Choroid plexus epithelial cell (primary cell): ENCODE measurements at regions not wholly inside any gene's neighbourhood (a gene's known extent, or its start where the extent isn't known, plus 50 kb on each side); places are given as distances from the start of the nearest gene placed in this dataset.

Source experiments
- DNase-seq: peaks from one replicate; pipeline ENCODE4 v3.0.0-alpha.2; 2010; ENCODE audit warnings: low read depth
- H3K4me3 ChIP-seq: 2 replicates; pipeline ENCODE4 v1.5.1; 2011; ENCODE audit warnings: low read depth, mild to moderate bottlenecking, control low read depth, low read length, moderate library complexity
- TF ChIP-seq, protein P1 (sequence below): conservative IDR thresholded peaks from 2 replicates; pipeline ENCODE4 v1.5.1; 2011; ENCODE audit warnings: low read depth, mild to moderate bottlenecking, control low read depth, inconsistent platforms, low read length, moderate library complexity

DNA sequence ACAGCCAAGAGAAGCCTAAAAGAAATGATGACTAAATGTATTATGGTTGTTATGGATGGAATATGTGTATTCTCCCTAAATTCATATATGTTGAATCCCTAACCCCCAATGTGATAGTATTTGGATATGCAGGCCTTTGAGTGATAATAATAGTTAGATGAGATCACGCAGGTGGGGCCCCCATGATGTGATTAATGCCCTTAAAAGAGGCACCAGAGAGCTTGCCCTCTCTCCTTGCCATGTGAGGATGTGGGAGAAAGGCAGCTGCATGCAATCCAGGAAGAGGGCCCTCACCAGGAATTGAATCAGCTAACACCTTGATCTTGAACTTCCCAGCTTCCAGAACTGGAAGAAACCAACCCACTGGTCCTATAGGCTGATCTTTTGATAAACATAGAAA lies 190.6 kb upstream of the TCF21 start:
- no peak for DNase-seq
- TF ChIP-seq, protein P1, sequence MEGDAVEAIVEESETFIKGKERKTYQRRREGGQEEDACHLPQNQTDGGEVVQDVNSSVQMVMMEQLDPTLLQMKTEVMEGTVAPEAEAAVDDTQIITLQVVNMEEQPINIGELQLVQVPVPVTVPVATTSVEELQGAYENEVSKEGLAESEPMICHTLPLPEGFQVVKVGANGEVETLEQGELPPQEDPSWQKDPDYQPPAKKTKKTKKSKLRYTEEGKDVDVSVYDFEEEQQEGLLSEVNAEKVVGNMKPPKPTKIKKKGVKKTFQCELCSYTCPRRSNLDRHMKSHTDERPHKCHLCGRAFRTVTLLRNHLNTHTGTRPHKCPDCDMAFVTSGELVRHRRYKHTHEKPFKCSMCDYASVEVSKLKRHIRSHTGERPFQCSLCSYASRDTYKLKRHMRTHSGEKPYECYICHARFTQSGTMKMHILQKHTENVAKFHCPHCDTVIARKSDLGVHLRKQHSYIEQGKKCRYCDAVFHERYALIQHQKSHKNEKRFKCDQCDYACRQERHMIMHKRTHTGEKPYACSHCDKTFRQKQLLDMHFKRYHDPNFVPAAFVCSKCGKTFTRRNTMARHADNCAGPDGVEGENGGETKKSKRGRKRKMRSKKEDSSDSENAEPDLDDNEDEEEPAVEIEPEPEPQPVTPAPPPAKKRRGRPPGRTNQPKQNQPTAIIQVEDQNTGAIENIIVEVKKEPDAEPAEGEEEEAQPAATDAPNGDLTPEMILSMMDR: no peak
- H3K4me3 ChIP-seq: no peak overlapping the region

DNA sequence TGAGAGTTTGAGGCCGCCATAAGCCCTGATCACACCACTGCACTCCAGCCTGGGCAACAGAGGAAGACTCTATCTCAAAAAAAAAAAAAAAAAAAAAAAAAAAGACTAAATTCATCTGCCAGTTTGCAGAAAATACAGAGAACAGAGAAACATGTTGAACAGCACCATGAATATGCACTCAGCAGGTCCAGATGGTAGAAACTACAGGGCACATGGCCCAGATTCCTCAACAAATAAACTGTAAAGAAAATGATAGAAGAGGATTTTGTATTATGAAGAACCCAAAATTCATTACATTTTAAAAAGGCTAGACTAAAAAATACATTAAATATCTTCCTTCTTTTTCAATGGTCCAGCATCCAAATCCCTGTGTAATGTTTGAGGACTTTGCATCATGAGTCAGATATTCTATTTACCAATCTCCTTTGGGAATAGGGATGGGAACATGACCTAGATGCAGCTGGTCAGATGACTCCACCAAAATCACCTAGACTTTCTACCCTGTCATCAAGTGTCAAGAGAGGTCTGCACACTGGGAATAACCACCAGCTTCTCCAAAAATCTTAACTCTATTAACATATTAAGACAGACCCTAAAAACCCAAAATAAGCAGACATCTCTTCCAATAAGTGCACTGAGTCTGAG lies 189.1 kb upstream of the TCF21 start:
- TF ChIP-seq, protein P1: no peak
- H3K4me3 ChIP-seq: no peak overlapping the region
- DNase-seq: no peak

DNA sequence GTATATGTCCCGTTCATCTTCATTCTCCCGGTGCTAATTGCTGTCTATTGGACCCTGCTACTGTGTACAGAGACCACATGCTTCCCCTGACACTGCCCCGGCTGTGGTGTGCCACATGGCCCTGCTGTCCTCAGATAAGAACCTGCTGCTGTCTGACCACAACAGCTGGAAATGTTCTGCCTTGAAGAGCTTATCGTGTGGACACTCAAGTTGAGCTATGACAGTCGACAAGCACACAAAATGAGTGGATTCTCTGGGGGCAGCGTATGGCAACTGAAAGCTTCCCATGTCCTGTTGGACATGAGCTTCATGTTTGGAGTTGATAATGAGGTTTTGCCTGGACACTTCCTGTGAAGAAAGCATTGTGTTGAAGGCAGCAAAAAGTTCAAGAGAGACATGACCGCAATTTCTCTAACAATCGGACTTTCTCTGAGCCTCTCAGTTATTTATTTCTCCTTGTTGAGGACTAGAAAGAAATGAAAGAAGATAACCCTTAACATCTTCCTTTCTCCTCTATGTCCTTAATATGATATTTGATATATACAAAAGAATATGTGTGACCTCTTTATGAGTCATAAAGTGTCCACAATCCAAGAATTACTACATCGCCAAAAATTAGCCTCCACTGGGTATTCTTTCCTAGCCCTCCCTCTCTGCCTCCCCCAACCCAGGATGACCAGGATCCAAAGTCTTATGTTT lies 187.1 kb upstream of the TCF21 start:
- peak; percentile 53 for DNase-seq
- TF ChIP-seq, protein P1: no peak
- no peak overlapping the region for H3K4me3 ChIP-seq

DNA sequence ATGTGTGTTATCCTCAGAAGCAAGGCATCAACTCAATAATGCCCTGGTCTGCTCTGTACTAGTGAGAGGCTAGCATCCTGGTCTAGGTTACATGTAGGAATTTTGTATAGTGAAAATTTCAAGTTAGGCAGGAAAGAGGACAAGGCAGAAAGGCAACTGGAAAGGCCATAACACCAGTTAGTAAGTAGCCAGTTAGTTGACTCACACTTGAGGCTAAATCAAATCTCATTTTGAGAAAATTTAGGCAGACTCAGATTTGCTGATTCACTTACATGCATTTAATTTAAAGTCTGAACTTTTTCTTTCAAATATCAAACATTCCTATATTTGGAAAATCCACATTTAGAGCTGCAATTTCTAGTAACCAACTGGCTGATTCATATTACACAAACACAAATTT lies 184.5 kb upstream of the TCF21 start:
- TF ChIP-seq, protein P1: no peak
- no peak for DNase-seq
- no peak overlapping the region for H3K4me3 ChIP-seq

DNA sequence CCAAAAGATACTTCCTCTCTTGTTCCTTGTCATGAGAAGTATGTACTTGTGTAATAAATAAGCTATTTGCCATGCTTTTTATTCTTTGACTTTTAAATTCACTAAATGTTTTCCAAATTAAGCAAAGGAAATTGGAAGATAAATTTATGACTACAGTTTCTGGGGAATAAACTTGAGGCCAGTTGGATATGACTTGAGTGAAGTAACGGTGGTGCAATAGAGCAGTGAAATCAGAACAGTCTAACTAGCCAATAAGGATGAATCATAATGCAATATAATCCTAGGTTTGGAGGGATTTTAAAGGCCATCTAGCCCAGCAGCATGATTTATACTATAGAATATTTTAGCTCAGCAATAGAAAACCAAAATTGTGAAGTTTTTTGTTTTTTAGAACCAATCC lies 183.8 kb upstream of the TCF21 start:
- H3K4me3 ChIP-seq: no peak overlapping the region
- TF ChIP-seq, protein P1: no peak
- DNase-seq: peak; percentile 83

DNA sequence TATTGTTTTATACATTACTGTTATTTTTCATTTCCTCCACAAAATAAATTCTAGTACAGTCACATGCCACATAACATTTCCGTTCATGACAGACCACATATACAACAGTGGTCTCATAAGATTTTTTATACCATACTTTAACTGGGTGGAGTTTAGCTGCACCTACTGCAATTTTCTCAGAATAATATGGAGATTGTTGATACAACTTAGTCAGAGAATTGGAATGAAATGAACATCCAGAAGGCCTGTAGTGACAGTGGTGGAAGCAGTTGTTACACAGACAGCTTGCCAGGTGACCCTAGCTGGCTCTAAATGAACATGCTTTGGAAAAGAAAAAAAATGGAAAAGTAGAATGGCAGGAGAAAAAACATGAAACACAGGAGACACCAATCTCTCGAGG lies 183.2 kb upstream of the TCF21 start:
- H3K4me3 ChIP-seq: no peak overlapping the region
- peak; percentile 72 for DNase-seq

More for the DNA sequence above, 183.2 kb upstream of the TCF21 start:
- TF ChIP-seq, protein P1: no peak
